AG08396 (cell line): ENCODE measurements at regions not wholly inside any gene's neighbourhood (a gene's known extent, or its start where the extent isn't known, plus 50 kb on each side); places are given as distances from the start of the nearest gene placed in this dataset.

Experiments used
- DNase-seq: peaks from one replicate; pipeline ENCODE4 v3.0.0; 2012; ENCODE audit warnings: low spot score, mixed read lengths

DNA sequence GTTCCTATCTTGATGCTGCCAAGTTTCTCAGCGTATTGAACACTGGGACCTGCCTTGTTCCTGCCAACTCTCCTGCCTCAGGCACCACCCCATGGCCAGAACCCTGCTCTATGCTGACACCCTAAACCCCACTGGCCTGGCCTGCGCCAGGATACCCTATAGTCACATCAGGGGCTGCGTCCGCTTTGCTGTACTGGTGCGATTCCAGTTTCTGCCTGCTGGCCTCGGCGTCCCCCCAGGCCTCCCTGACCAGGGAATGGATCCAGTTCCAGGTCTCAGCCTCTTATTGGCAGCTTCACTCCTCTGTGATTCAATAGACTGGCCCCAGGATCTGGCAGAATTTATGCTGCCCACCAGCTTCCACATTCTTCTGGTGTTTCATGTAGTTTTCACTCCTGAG lies 55.0 kb downstream of the GPR6 start:
- DNase-seq = no peak

DNA sequence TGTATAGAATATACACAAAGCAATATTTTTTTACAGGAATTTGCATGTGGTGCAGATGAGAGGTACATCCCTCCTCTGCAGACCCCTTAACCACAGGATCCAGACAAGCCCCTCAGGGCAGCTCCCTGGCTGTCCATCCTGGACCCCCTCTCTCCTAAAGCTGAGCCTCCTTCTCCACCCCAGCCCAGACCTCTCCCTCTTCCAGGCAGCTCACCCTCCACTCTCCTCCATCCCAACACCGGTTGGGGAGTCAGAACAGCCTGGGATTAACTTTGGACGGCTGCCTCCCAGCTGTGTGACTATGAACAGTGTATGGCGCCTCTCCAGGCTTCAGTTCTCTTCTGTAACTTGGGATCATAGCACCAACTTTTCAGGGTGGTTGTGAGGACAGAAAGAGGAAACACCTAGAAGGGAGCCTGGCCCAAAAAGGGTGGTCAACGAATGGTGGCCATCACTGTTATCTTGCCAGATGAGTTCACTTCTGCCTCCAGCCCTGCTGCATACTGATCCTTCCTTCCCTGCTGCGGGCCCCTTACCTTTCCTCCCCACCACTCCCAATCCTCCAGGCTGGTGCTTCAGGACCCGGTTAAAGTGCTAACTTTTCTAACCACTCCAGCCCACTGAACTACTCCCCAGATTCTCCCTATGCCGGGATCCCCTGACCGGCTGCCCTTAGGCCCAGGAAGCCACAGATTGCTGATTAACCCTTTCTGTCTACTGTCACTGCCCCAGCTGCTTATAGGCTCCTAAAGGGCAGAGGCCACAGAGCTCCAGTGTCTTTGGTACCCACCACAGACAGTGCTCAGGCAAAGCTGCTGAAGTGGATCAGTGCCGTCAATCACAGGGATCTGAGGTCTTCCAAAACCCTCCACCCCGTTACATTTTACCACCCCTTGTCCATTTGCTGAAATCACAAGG lies 55.9 kb downstream of the GPR6 start:
- DNase-seq = no peak

DNA sequence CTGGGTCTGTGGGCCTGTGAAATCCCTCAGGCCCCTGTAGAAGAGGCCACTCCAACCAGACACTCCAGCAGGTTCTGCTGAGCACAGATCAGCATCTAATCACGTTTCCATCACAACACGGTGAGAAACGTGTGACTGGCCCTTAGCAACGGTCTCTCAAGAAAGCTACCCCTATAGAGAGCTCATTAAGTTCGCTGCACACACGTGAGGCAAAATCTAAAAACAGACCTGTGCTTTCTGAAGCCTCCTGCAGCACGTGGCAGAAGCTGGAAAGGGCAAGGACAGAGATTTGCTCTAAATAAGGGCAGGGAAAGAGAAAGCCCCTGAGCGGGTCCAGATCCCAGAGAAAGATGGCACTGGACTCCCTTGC lies 56.5 kb downstream of the GPR6 start:
- DNase-seq = no peak

DNA sequence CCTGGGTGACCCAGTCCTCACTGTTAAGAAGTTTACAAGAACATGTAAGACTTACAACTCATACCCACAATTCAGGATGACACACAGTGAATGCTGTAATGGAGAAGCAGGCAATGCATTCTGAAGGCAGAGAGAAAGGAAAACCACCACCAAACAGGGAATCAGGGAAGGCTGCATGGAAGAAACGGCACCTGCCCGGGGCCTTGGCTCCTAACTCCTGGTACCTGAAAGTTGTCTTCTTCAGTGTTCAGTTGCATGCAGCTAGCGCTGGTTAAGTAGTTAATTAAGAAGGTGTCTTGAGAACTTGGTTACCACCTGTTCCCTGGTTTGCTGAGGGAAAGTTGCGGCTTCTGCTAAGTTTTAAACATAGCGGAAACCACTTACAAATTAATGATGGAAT lies 57.2 kb downstream of the GPR6 start:
- DNase-seq = no peak

DNA sequence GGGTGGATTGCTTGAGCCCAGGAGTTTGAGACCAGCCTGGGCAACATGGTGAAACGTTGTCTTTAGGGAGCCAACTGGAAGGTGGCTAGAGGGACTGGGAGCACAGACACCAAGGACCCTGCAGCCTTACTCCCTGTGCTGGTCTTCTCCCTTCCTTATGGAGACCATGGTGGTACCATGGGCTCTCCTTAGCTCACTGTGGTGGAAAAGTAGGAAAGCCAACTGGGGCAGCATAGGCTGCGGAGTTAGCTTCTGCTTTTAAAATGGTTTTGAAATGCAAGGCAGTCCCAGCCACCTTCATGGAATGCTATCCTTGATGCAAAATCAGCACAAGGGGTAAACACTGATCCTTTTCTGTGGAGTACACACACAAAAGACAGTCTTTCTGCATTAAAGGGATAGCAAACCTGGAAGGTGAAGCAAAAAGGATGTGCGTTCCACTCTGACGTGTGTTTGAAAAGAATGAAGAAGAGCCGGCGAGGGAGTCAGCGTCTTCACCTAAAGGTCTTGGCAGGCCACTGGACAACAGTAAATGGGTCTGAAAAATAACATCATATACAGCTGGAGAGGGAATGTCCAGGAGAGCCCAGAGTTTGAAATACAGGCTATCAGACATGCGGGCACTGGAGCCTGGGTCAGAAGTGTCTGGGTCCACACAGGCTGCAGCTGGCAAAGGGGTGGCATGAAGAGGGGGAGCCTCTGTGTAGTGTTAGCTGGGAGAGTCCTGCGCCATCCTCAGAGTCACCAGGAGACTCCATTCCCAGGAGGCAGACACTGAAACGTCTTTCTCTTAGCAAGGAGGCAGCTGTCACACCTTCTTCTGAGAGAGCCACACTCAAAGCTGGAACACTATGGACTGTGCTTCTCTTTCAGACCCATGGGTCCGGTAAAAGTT lies 58.5 kb downstream of the GPR6 start:
- DNase-seq = no peak

DNA sequence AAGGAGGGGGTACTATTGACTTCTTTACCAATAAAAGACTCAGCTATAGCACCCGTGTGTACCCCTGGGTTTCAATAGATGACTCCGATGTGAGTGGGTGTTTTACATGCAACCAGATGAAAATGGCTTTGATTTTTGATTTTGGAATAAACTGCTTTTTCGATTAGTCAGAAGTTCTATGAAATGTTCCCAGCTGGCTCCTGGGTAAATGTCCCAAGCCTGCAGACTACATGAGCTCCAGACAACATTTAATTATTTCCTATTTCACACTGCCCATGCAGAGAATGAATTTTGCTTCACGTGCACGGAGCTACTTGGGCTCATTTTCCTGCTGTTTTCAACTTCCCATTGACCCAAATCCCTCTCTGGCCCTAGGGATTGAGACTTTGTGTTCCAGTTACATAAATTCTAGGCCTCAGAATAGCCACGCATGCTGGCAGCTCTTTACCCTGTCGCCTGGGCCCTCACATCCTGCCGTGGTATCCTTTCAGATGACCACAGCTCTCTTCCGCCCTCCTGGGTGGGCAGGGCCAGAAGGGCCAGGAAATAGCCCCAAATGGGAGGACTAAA lies 59.7 kb downstream of the GPR6 start:
- DNase-seq = no peak

DNA sequence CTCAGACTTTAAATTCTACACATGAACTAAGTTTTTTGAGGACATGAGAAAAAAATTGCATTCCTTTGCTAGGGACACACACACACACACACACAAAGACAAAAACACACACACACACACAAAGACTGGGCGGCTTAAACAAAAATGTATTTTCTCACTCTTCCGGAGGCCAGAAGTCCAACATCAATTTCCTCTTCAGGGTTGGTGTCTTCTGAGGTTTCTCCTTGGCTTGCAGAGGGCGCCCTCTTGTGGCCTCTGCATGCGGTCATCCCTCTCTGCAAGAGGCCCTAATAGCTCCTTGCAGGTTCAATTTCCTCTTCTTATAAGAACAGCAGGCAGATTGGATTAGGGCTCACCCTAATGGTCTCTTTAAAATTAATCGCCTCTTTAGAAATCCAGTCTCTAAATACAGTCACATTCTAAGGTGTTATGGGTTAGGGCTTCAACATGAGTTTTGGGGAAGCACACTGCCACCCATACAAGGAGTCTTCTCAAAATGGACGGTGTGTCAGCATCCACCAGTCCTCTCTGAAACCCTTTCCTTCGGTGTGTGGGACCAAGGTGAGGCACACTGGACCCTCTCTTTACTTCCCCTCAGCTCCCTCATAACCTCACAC lies 61.4 kb downstream of the GPR6 start:
- peak; percentile 74 for DNase-seq

DNA sequence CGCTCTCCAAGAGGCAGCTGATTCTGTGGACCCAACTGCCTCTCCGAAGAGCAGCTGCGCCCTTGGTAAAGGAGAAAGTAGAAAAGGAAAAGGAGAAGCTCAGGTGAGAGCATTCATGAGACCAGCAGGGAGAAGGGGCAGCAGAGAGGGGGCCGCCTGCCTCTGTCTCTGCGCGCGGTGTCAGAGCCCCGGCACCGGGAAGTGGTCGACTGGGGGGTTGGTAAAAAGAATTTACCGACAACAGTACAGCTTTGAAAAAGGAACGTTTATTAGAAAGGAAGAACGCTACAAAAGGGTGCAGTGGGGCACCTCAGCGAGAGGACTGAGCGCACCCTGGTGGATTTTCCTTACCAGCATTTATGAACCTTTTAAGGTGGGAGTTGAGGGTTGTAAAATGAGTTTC lies 61.9 kb downstream of the GPR6 start:
- no peak for DNase-seq

DNA sequence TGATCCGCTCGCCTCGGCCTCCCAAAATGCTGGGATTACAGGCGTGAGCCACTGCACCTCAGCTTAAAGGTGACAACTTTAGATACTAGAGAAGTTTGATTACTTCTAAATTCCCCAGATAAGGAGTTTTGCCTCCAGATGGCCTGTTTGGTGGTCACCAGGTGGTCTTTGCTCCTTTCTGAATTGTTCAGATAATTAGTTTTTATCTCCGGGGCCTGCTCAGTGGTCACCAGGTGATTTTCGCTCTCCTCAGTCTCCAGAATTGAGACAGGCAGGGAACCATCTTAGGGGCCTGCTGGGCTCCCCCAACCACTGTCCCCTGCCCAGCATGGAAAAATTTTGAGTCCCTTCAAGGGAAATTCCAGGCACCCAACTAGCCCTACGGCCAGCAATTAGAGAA lies 62.6 kb downstream of the GPR6 start:
- no peak for DNase-seq

DNA sequence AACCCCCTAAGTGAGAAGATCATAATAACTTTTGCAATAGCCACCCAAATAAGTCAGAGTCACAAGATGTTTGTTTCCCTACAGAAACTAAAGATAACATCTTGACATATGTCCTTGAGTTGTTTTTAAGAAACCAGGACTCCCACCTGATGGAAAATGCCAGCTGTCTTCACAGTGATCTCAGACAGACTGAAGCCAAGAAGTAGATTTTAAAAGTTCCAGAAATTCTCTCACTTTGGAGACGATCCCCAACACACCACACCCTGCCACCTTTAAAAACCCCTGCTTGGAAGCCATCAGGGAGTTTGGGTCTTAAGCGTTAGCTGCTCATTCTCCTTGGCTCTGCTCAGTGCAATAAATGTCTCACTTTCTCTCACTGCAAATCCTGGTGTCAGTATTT lies 63.0 kb downstream of the GPR6 start:
- DNase-seq = no peak

DNA sequence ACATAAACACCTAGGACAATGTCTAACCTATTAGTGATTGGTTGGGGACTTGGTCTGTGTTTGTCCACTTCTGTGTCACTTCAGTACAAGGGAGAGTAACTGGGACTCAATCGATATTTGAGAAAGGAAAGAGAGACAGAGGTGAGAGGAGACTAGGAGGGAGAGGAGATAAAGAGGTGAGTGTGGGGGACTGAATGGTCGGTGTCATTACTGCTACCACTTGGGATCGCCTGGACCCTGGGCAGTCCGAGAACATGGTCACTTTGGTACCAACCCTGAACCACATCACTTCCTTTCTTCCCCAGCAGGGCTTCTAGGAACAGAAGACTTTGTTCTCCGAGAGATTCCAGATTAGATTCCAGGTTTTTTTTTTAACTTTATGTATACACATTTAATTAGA lies 63.7 kb downstream of the GPR6 start:
- no peak for DNase-seq

DNA sequence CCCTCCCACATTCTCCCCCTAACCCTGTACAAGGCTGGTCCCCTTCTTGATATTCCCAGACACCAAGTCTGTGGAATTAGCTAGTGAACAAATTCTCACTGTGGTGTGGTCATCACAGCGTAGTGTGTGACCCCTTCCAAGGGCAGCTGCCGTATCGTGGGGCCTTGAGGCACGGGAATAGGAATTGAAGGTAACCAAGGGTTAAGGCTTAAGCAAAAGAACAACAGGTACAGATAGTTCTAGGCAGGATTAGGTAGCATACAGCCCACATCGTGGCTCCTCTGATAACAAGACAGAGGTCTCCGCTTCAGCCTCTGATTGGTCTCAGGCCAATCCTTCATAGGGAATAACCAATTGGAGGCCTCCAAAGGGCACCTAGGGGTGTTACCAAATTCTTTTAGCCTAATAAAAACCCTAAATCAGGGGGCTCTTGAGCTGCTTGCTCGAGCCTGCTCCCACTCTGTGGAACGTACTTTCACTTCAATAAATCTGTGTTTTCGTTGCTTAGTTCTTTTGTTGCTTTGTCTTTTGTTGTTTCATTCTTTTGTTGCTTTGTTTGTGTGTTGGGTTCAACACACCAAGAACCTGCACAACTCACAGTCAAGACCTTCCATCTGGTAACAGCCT lies 64.7 kb downstream of the GPR6 start:
- no peak for DNase-seq

DNA sequence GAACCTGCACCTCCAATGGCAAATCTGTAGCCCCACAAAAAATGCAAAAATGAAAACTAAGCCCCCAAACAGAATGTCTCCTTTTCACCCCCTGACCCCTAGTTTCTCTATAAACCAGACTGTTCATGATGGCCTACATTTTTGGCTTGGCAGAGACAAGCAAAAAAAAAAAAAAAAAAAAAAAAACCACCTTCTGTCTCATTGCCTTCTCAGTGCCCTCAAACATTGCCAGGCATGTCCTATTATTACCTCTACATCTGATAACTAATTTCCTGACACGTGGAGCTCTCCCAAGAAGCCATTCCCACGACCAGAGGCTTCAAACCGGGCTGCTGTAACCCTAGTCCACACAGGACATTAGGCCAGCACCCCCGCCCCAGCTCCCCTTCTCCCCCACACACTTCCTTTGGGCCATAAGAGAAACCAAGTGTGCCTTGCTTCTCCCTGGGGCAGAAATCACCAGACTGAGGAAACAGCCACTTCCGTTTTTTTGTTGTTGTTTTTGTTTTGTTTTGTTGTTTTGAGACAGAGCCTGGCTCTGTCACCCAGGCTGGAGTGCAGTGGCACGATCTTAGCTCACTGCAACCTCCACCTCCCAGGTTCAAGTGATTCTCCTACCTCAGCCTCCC lies 65.4 kb downstream of the GPR6 start:
- no peak for DNase-seq

DNA sequence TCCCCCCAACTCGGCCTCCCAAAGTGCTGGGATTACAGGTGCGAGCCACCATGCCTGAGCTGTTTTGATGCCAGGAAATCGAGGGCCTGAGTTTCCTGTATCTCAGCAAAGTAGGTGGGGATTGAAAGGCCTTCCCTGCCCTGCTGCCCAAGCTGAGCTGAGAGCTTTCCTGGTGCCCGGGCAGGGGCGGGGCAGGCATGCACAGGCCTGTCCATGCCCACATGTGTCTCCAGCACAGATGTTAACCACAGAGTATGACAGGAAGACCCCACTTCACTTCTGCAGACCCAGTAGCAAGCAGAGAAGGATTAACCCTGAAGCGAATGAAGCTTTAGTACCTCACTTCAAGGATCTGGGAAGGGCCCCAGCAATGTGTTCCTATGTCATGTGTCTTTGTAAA lies 66.0 kb downstream of the GPR6 start:
- no peak for DNase-seq

DNA sequence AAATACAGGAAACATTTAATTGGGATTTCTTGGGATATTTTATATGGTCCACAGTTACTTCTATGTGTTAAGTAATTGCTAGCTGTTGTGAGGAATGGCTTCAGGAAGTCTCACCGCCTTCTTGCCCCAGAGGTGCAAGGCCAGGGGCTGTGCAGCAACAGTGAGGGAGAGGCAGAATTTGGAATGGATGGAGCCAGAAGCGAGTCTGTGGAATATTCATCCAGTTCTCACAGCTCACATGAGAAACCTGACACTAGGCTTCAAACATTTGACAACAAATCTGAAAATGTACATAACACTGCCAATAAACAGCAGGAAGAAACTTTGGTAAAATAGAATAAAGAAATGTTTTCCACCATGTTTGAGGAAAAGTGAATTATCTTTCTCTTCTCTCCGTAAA lies 66.5 kb downstream of the GPR6 start:
- DNase-seq = no peak

DNA sequence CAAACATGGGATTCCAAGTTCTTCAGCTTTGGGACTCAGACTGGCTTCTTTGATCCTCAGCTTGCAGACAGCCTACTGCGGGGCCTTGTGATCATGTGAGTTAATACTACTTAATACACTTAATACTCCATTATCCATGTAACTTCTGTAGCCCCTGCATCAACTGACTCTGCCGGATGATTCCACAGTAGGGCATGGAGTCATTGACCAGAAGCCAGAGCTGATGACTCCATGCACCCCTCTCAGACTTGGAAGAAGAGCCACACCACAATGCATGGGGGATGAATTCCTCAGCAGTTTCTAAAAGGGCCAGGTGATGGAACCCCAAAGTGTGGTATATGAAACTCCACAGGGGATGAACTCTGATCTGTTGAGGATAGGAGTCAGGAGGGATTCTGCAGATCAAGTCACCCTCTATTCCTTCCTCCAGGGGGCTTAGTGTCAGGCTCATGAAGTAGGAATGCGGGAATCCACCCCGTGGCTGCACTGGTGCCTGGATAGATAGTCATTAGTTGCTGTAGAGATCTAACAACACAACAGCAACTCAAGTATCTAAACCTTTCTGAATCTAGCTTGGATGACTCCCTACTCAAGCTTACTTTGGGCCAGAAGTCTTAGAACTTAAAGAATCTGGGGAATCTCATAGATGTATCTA lies 70.2 kb downstream of the GPR6 start:
- DNase-seq = no peak

DNA sequence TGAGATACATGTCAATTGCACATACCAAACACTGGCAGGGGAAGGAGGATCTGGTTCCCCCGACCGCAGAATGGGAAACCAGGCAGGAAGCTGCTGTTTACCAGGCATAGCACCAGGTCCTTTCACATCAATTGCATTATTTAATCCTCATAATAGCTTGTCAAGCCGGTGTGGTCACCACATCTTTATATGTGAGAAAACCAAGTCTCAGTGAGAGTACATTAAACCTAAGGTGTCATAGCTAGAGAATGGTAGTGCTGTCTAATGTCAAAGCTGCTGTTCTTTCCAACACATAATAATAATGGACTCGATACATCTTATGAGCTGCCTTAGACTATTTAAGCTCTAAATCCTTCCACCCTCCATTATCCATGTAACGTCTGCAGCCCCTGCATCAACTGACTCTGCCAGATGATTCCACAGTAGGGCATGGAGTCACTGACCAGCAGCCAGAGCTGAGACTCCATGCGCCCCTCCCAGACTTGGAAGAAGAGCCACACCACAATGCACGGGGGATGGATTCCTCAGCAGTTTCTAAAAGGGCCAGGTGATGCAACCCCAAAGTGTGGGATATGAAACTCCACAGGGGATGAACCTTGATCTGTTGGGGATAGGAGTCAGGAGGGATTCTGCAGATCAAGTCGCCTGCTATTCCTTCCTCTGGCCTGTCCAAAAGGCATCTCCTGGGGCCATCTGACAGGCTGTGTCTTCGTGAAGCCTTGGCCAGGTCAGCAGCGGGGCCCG lies 71.8 kb downstream of the GPR6 start:
- no peak for DNase-seq
